Right lobe of liver (tissue), 6 donors: ENCODE measurements at regions not wholly inside any gene's neighbourhood (a gene's known extent, or its start where the extent isn't known, plus 50 kb on each side); places are given as distances from the start of the nearest gene placed in this dataset.

Experiments used
- ATAC-seq, 4 donors: fragments of 200-7000 bp; cut with Tn5 transposase; one replicate each; pipeline ENCODE4 v1.9.1; 2020; ENCODE audit warnings: mild to moderate bottlenecking in 4 of 4, moderate library complexity in 4 of 4
- DNase-seq, 3 donors: peaks; one replicate each; pipeline ENCODE4 v3.0.0-alpha.2; 2020
- H3K27ac ChIP-seq, 3 donors: fragments of 200-600 bp; one replicate each; pipeline ENCODE4 v1.8.0; 2022
- H3K27me3 ChIP-seq, 2 donors: fragments of 200-600 bp; one replicate each; pipeline ENCODE4 v1.8.0; 2022
- H3K36me3 ChIP-seq, 4 donors: fragments of 200-600 bp; sonication (generic) in 1 of 4; one replicate each; pipeline versions ENCODE4 v1.5.1 to v1.8.0; 2017 to 2022; ENCODE audit warnings: control low read depth in 1 of 4
- H3K4me1 ChIP-seq, 4 donors: fragments of 200-600 bp; sonication (generic) in 1 of 4; one replicate each; pipeline versions ENCODE4 v1.5.1 to v1.8.0; 2017 to 2022; ENCODE audit warnings: control low read depth in 1 of 4
- H3K4me3 ChIP-seq, 3 donors: fragments of 200-600 bp; one replicate each; pipeline ENCODE4 v1.8.0; 2022
- H3K9me3 ChIP-seq, 4 donors: fragments of 200-600 bp; sonication (generic) in 1 of 4; one replicate each; pipeline versions ENCODE4 v1.5.1 to v1.8.0; 2017 to 2022; ENCODE audit warnings: control low read depth in 1 of 4
- CTCF ChIP-seq, 4 donors: fragments of 200-600 bp in 3 of 4; fragments of 450-650 bp in 1 of 4; IDR thresholded peaks; one replicate each; pipeline versions ENCODE4 v1.5.1 to v1.8.0; 2016 to 2022; ENCODE audit warnings: antibody characterized with exemption in 4 of 4, mild to moderate bottlenecking in 2 of 4
- POLR2A ChIP-seq: fragments of 450-650 bp; IDR thresholded peaks from one replicate; pipeline ENCODE4 v1.6.1; 2017; ENCODE audit warnings: antibody characterized with exemption, mild to moderate bottlenecking
- WGBS: methylation state at CpG from one replicate; pipeline ENCODE4 v1.1.6; 2018; ENCODE audit warnings: low coverage, low lambda C conversion rate; ENCODE audit not compliant: insufficient coverage; ENCODE audit errors: missing lambda C conversion rate; 5-methylcytosine and 5-hydroxymethylcytosine counted together
- intact Hi-C, 2 donors: fragments of 100-400 bp; cut with DNase I; formaldehyde crosslinking; loops; one replicate each; pipeline versions ENCODE4 v1.11.2 to v1.14.1; 2022
- donor health status: DM: no; HTN: yes; CAD: no.
- donor health status: DM: no; HTN: no; CAD: no.
- donor health status: DM: no; HTN: no; CAD: no.
- donor health status: DM: no; HTN: yes; CAD: no.
- donor health status: DM: no; HTN: yes; CAD: no.

GRCh38 chr10:29694121-29694520 lies 59.4 kb upstream of the SVIL start:
- no peak overlapping the region for H3K4me3 ChIP-seq
- no peak for DNase-seq
- no peak overlapping the region for H3K27ac ChIP-seq
- no peak for ATAC-seq
- TF ChIP-seq POLR2A (no peak), CTCF (IDR thresholded peaks at IDR 0.05) (no peak)
- H3K9me3 ChIP-seq, result no peaks in the 10 kb centered on the region
- H3K4me1 ChIP-seq, result no peaks in the 10 kb centered on the region
- intact Hi-C loops, result no loop called here
- no peaks in the 10 kb centered on the region for H3K36me3 ChIP-seq
- WGBS, result 65% methylated on average over 3 of the region's 3 CpGs
- no peaks in the 10 kb centered on the region for H3K27me3 ChIP-seq

GRCh38 chr10:29692121-29692539 lies 57.4 kb upstream of the SVIL start:
- TF ChIP-seq CTCF (IDR thresholded peaks at IDR 0.05), result no peak
- no peak for TF ChIP-seq POLR2A
- whole genome bisulfite sequencing, result 50% methylated on average over 5 of the region's 5 CpGs
- Histone ChIP-seq H3K4me3 (no peak overlapping the region), H3K9me3 (no peaks in the 10 kb centered on the region), H3K27me3 (no peaks in the 10 kb centered on the region), H3K4me1 (peaks cover 0 to 16% (median 0%) of the 10 kb centered on the region in 4 donors), H3K27ac (no peak overlapping the region), H3K36me3 (no peaks in the 10 kb centered on the region)
- no peak for ATAC-seq
- intact Hi-C loops, result no loop called here
- DNase-seq, result no peak

- H3K4me3 ChIP-seq, result no peak overlapping the region
These were observed 56.8 kb upstream of the SVIL start for GRCh38 chr10:29691564-29692072.

GRCh38 chr10:29689001-29689400 lies 54.2 kb upstream of the SVIL start:
- H3K4me1 ChIP-seq, result peaks cover 0 to 18% (median 0%) of the 10 kb centered on the region in 4 donors
- H3K36me3 ChIP-seq, result peaks cover 0 to 3% (median 0%) of the 10 kb centered on the region in 4 donors
- H3K27me3 ChIP-seq, result no peaks in the 10 kb centered on the region
- peak; percentile 10 to 60 (median 37) for ATAC-seq
- no peaks in the 10 kb centered on the region for H3K9me3 ChIP-seq
- intact Hi-C loops, result no loop called here
- H3K4me3 ChIP-seq, result no peak overlapping the region
- H3K27ac ChIP-seq, result no peak overlapping the region
- no peak for TF ChIP-seq CTCF (IDR thresholded peaks at IDR 0.05)
- no peak for TF ChIP-seq POLR2A
- WGBS, result 66% methylated on average over 7 of the region's 7 CpGs
- no peak for DNase-seq

More at GRCh38 chr10:29691564-29692072, 56.8 kb upstream of the SVIL start:
- peaks cover 0 to 18% (median 0%) of the 10 kb centered on the region in 4 donors for H3K4me1 ChIP-seq
- no peak for DNase-seq
- intact Hi-C loops, result no loop called here
- TF ChIP-seq CTCF (IDR thresholded peaks at IDR 0.05), result no peak
- TF ChIP-seq POLR2A, result no peak
- H3K27me3 ChIP-seq, result no peaks in the 10 kb centered on the region
- no peaks in the 10 kb centered on the region for H3K36me3 ChIP-seq
- 58% methylated on average over 5 of the region's 5 CpGs for WGBS
- no peaks in the 10 kb centered on the region for H3K9me3 ChIP-seq
- peak in 2 of 4 donors; percentile 33 to 52 for ATAC-seq
- no peak overlapping the region for H3K27ac ChIP-seq
